NCI-H510A (cell line): ENCODE measurements at regions not wholly inside any gene's neighbourhood (a gene's known extent, or its start where the extent isn't known, plus 50 kb on each side); places are given as distances from the start of the nearest gene placed in this dataset.

Experiments used
- DNase-seq: peaks from one replicate; lab custom pipeline; 2025; lab: John Stamatoyannopoulos, UW

- DNase-seq = no peak
Observed at GRCh38 chr2:236955521-236956030, 130.1 kb upstream of the COPS8 start.

GRCh38 chr2:236956031-236956618 is 129.6 kb upstream of the COPS8 start:
- DNase-seq = no peak

- no peak for DNase-seq
Observed at GRCh38 chr2:236956641-236957040, 129.0 kb upstream of the COPS8 start.

- DNase-seq = no peak
Observed at GRCh38 chr2:236959036-236959435, 126.7 kb upstream of the COPS8 start.

GRCh38 chr2:236959876-236960275 is 125.8 kb upstream of the COPS8 start:
- DNase-seq = no peak

GRCh38 chr2:236960531-236960930 is 125.2 kb upstream of the COPS8 start:
- DNase-seq = no peak

GRCh38 chr2:236962816-236963215 is 122.9 kb upstream of the COPS8 start:
- DNase-seq = no peak

GRCh38 chr2:236963631-236964182 is 122.0 kb upstream of the COPS8 start:
- no peak for DNase-seq

- DNase-seq = no peak
Observed at GRCh38 chr2:236964291-236964690, 121.4 kb upstream of the COPS8 start.

- no peak for DNase-seq
Observed at GRCh38 chr2:236965021-236965840, 120.5 kb upstream of the COPS8 start.

- no peak for DNase-seq
Observed at GRCh38 chr2:236965841-236966096, 119.9 kb upstream of the COPS8 start.

- no peak for DNase-seq
Observed at GRCh38 chr2:236967499-236967783, 118.2 kb upstream of the COPS8 start.

- DNase-seq = no peak
Observed at GRCh38 chr2:236968101-236968879, 117.4 kb upstream of the COPS8 start.

- no peak for DNase-seq
Observed at GRCh38 chr2:236968880-236969534, 116.7 kb upstream of the COPS8 start.

GRCh38 chr2:236969767-236970655 is 115.7 kb upstream of the COPS8 start:
- no peak for DNase-seq

GRCh38 chr2:236970656-236971010 is 115.1 kb upstream of the COPS8 start:
- no peak for DNase-seq

GRCh38 chr2:236971131-236971821 is 114.4 kb upstream of the COPS8 start:
- no peak for DNase-seq

GRCh38 chr2:236971919-236972381 is 113.7 kb upstream of the COPS8 start:
- DNase-seq = no peak

GRCh38 chr2:236972491-236973342 is 113.0 kb upstream of the COPS8 start:
- peak; percentile 60 for DNase-seq
